Esophagus squamous epithelium (tissue), 4 donors: ENCODE measurements at regions not wholly inside any gene's neighbourhood (a gene's known extent, or its start where the extent isn't known, plus 50 kb on each side); places are given as distances from the start of the nearest gene placed in this dataset.

Experiments
- POLR2A ChIP-seq, 4 donors: fragments of 450-650 bp; IDR thresholded peaks; one replicate each; pipeline ENCODE4 v1.6.1; 2017; ENCODE audit warnings: antibody characterized with exemption in 4 of 4, mild to moderate bottlenecking in 4 of 4, moderate library complexity in 3 of 4
- TF ChIP-seq, protein P1 (sequence below), 6 experiments: fragments of 450-650 bp in 4 of 6; fragments of 200-600 bp in 2 of 6; sonication (generic) in 2 of 6; IDR thresholded peaks; one replicate each; pipeline ENCODE4 v1.5.1; 2016 to 2019; ENCODE audit warnings: antibody characterized with exemption in 6 of 6, mild to moderate bottlenecking in 4 of 6, moderate library complexity in 4 of 6

DNA sequence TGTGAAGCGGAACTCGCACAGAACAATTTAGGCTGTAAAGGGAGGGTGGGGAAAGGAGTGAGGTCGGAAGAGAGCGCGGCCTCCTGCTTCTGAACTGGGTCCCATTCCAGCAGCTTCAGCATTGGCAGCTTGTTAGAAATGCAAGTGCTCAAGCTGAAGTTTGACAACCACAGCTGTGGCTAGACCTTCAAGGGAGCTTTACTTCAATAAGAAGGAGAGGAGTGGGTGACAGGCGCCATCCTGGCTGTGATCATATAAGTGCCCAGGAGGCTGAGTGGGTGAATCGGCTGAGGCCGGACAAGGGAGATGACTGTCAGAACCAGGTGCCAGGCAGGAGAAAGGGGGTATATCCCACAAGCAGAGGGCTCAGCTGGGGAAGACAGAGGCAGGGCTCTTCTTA, 622.5 kb downstream of the GALR1 start:
- TF ChIP-seq, protein P1, sequence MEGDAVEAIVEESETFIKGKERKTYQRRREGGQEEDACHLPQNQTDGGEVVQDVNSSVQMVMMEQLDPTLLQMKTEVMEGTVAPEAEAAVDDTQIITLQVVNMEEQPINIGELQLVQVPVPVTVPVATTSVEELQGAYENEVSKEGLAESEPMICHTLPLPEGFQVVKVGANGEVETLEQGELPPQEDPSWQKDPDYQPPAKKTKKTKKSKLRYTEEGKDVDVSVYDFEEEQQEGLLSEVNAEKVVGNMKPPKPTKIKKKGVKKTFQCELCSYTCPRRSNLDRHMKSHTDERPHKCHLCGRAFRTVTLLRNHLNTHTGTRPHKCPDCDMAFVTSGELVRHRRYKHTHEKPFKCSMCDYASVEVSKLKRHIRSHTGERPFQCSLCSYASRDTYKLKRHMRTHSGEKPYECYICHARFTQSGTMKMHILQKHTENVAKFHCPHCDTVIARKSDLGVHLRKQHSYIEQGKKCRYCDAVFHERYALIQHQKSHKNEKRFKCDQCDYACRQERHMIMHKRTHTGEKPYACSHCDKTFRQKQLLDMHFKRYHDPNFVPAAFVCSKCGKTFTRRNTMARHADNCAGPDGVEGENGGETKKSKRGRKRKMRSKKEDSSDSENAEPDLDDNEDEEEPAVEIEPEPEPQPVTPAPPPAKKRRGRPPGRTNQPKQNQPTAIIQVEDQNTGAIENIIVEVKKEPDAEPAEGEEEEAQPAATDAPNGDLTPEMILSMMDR (IDR thresholded peaks at IDR 0.05), result no peak
- no peak for TF ChIP-seq POLR2A (IDR thresholded peaks at IDR 0.05)
